WERI-Rb-1 (cell line): ENCODE measurements at regions not wholly inside any gene's neighbourhood (a gene's known extent, or its start where the extent isn't known, plus 50 kb on each side); places are given as distances from the start of the nearest gene placed in this dataset.

Experiments used
- DNase-seq: peaks from one replicate; pipeline ENCODE4 v3.0.0-alpha.2; 2020
- H3K27ac ChIP-seq: fragments of 250-450 bp; sonication (Bioruptor Pico); 2 replicates; pipeline ENCODE4 v1.5.1; 2020; ENCODE audit warnings: mild to moderate bottlenecking, moderate library complexity
- H3K27me3 ChIP-seq: fragments of 250-450 bp; sonication (Bioruptor Pico); 2 replicates; pipeline ENCODE4 v1.5.1; 2021; ENCODE audit warnings: mild to moderate bottlenecking, low read depth, moderate library complexity; ENCODE audit not compliant: insufficient read depth, severe bottlenecking
- H3K36me3 ChIP-seq: fragments of 250-450 bp; sonication (Bioruptor Pico); 2 replicates; pipeline ENCODE4 v1.5.1; 2020; ENCODE audit warnings: mild to moderate bottlenecking, moderate library complexity
- H3K4me3 ChIP-seq: 2 replicates; pipeline ENCODE4 v1.5.1; 2011; ENCODE audit warnings: low read depth, mild to moderate bottlenecking, control low read depth, low read length
- H3K9me3 ChIP-seq: fragments of 250-450 bp; sonication (Bioruptor Pico); 2 replicates; pipeline ENCODE4 v1.5.1; 2021; ENCODE audit warnings: mild to moderate bottlenecking, moderate library complexity; ENCODE audit not compliant: severe bottlenecking
- CTCF ChIP-seq: IDR thresholded peaks from 2 replicates; pipeline ENCODE4 v1.5.1; 2011; ENCODE audit warnings: low read depth, mild to moderate bottlenecking, control low read depth, inconsistent platforms, low read length

GRCh38 chr4:112942077-112942476 is 107.4 kb upstream of the ANK2 start:
- Histone ChIP-seq H3K27ac (no peak overlapping the region), H3K36me3 (no peaks in the 10 kb centered on the region), H3K27me3 (no peaks in the 10 kb centered on the region), H3K9me3 (peaks cover 4% of the 10 kb centered on the region), H3K4me3 (no peak overlapping the region)
- DNase-seq, result no peak
- TF ChIP-seq CTCF, result peak; percentile 37; the same call in 1 of the 2 replicates

- Histone ChIP-seq H3K36me3 (no peaks in the 10 kb centered on the region), H3K4me3 (no peak overlapping the region), H3K27ac (no peak overlapping the region), H3K27me3 (no peaks in the 10 kb centered on the region), H3K9me3 (peaks cover 4% of the 10 kb centered on the region)
- TF ChIP-seq CTCF, result no peak
- no peak for DNase-seq
These were observed 106.5 kb upstream of the ANK2 start for GRCh38 chr4:112942997-112943396.

GRCh38 chr4:112944006-112944405 is 105.4 kb upstream of the ANK2 start:
- no peak for DNase-seq
- TF ChIP-seq CTCF, result no peak
- Histone ChIP-seq H3K4me3 (no peak overlapping the region), H3K9me3 (peaks cover 4% of the 10 kb centered on the region), H3K27me3 (no peaks in the 10 kb centered on the region), H3K36me3 (no peaks in the 10 kb centered on the region), H3K27ac (no peak overlapping the region)

GRCh38 chr4:112946127-112946526 is 103.3 kb upstream of the ANK2 start:
- Histone ChIP-seq H3K4me3 (no peak overlapping the region), H3K27me3 (no peaks in the 10 kb centered on the region), H3K9me3 (peaks cover 4% of the 10 kb centered on the region), H3K36me3 (no peaks in the 10 kb centered on the region), H3K27ac (peak overlapping the region; percentile 44)
- TF ChIP-seq CTCF, result no peak
- peak; percentile 76 for DNase-seq

GRCh38 chr4:112947616-112948015 is 101.8 kb upstream of the ANK2 start:
- no peak for TF ChIP-seq CTCF
- no peak for DNase-seq
- Histone ChIP-seq H3K27me3 (no peaks in the 10 kb centered on the region), H3K36me3 (no peaks in the 10 kb centered on the region), H3K9me3 (peaks cover 4% of the 10 kb centered on the region), H3K4me3 (no peak overlapping the region), H3K27ac (no peak overlapping the region)
